ENCODE measurements at regions not wholly inside any gene's neighbourhood (a gene's known extent, or its start where the extent isn't known, plus 50 kb on each side); places are given as distances from the start of the nearest gene placed in this dataset.

DNA sequence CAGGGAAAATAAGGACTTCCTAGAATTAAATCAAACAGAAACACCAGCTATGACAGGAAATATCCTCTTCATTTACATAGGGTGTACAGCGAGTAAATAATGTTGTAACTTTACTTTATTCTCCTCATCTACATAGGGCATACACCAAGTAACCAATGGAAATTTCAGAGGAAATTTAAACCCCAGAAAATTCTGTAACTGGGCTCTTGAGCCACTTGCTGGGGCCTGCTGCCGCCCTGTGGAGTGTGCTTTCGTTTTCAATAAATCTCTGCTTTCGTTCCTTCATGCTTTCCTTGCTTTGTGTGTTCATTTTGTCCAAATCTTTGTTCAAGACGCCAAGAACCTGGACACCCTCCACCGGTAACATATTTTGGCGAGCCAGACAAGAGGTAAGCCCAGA is 990.4 kb upstream of the CADM2 start:
- intact Hi-C loops (cut with micrococcal nuclease; ENCODE audit: unreplicated experiment): no loop called here
- no peaks in the 10 kb centered on the region for H3K9me3 ChIP-seq (ENCODE audit: low read length)
- H3K27ac ChIP-seq (ENCODE audit: low read depth, low read length, poor library complexity, severe bottlenecking): no peak overlapping the region
- H3K79me2 ChIP-seq (ENCODE audit: insufficient read depth, low read depth, low read length): no peaks in the 10 kb centered on the region
- TF ChIP-seq EZH2phosphoT487 (IDR thresholded peaks at IDR 0.05; ENCODE audit: borderline replicate concordance, low read depth, low read length): no peak
- TF ChIP-seq, protein P1, sequence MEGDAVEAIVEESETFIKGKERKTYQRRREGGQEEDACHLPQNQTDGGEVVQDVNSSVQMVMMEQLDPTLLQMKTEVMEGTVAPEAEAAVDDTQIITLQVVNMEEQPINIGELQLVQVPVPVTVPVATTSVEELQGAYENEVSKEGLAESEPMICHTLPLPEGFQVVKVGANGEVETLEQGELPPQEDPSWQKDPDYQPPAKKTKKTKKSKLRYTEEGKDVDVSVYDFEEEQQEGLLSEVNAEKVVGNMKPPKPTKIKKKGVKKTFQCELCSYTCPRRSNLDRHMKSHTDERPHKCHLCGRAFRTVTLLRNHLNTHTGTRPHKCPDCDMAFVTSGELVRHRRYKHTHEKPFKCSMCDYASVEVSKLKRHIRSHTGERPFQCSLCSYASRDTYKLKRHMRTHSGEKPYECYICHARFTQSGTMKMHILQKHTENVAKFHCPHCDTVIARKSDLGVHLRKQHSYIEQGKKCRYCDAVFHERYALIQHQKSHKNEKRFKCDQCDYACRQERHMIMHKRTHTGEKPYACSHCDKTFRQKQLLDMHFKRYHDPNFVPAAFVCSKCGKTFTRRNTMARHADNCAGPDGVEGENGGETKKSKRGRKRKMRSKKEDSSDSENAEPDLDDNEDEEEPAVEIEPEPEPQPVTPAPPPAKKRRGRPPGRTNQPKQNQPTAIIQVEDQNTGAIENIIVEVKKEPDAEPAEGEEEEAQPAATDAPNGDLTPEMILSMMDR (conservative IDR thresholded peaks at IDR 0.05; ENCODE audit: low read length): no peak
- H4K20me1 ChIP-seq (ENCODE audit: insufficient read depth, low read length): no peaks in the 10 kb centered on the region
- no peaks in the 10 kb centered on the region for H3K36me3 ChIP-seq (ENCODE audit: insufficient read depth, low read length)
- H3K4me2 ChIP-seq (ENCODE audit: low read length): no peak overlapping the region
- H3K4me3 ChIP-seq (ENCODE audit: low read depth, low read length, poor library complexity, severe bottlenecking): no peak overlapping the region
- H3K9me2 ChIP-seq (ENCODE audit: insufficient read depth, low read length): no peaks in the 10 kb centered on the region
- BruUV-seq (replicated peaks): no TSS peak
- POLR2A ChIA-PET: no interaction called here
- CTCF ChIA-PET (ENCODE audit: unreplicated experiment): no interaction called here
- H2AFZ ChIP-seq (ENCODE audit: low read length): no peak overlapping the region
- no peak for DNase-seq (ENCODE audit: low spot score)
- H3K4me1 ChIP-seq (ENCODE audit: insufficient read depth, low read length, poor library complexity, severe bottlenecking): no peaks in the 10 kb centered on the region

DNA sequence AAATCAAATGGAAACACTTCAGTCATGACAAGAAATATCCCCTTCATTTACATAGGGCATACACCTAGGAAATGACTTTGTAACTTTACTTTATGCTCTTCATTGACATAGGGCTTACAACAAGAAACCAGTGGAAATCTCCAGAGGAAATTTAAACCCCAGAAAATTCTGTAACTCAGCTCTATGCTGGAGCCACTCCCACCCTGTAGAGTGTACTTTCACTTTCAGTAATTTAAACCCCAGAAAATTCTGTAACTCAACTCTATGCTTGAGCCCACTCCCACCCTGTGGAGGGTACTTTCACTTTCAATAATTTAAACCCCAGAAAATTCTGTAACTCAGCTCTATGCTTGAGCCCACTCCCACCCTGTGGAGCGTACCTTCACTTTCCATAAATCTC is 987.1 kb upstream of the CADM2 start:
- POLR2A ChIA-PET: no interaction called here
- BruUV-seq (replicated peaks): no TSS peak
- intact Hi-C loops (cut with micrococcal nuclease; ENCODE audit: unreplicated experiment): no loop called here

DNA sequence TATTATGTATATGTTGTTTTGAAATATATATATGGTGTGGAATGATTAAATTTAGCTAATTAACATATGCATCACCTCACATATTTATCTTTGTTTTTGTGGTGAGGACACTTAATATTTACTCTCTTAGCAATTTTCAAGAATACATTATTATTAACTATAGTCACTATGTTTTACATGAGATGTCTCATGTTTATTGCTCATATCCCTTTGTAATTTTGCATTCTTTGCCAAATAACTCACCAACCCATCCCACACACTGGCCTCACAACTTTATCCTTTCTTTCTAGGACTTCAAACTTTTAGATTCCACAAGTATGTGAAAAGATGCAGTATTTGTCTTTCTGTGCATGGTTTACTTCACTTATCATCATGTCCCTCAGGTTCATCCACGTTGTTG is 950.2 kb upstream of the CADM2 start:
- POLR2A ChIA-PET: interaction anchor here (0.5 kb wide), 1 partner anchor 1270 kb away, joined by 3 read pairs; no protein-coding TSS in a partner anchor
- 0 out of 2 replicates have a peak, but pooled peaks cover 5% of the 10 kb centered on the region for H3K9me3 ChIP-seq (ENCODE audit: low read length)
- no peaks in the 10 kb centered on the region for H3K4me1 ChIP-seq (ENCODE audit: insufficient read depth, low read length, poor library complexity, severe bottlenecking)
- H2AFZ ChIP-seq (ENCODE audit: low read length): no peak overlapping the region
- no peaks in the 10 kb centered on the region for H3K79me2 ChIP-seq (ENCODE audit: insufficient read depth, low read depth, low read length)
- H3K36me3 ChIP-seq (ENCODE audit: insufficient read depth, low read length): no peaks in the 10 kb centered on the region
- DNase-seq (ENCODE audit: low spot score): no peak
- H3K27ac ChIP-seq (ENCODE audit: low read depth, low read length, poor library complexity, severe bottlenecking): no peak overlapping the region
- H4K20me1 ChIP-seq (ENCODE audit: insufficient read depth, low read length): no peaks in the 10 kb centered on the region
- H3K4me2 ChIP-seq (ENCODE audit: low read length): no peak overlapping the region
- BruUV-seq (replicated peaks): no TSS peak
- H3K4me3 ChIP-seq (ENCODE audit: low read depth, low read length, poor library complexity, severe bottlenecking): no peak overlapping the region
- no peaks in the 10 kb centered on the region for H3K9me2 ChIP-seq (ENCODE audit: insufficient read depth, low read length)
- intact Hi-C loops (cut with micrococcal nuclease; ENCODE audit: unreplicated experiment): no loop called here
- no peak for TF ChIP-seq EZH2phosphoT487 (IDR thresholded peaks at IDR 0.05; ENCODE audit: borderline replicate concordance, low read depth, low read length)
- TF ChIP-seq, protein P1 (conservative IDR thresholded peaks at IDR 0.05; ENCODE audit: low read length): no peak
- CTCF ChIA-PET (ENCODE audit: unreplicated experiment): no interaction called here

More for the DNA sequence above, 987.1 kb upstream of the CADM2 start:
- DNase-seq (ENCODE audit: low spot score): no peak
- no peak overlapping the region for H3K27ac ChIP-seq (ENCODE audit: low read depth, low read length, poor library complexity, severe bottlenecking)
- H3K36me3 ChIP-seq (ENCODE audit: insufficient read depth, low read length): no peaks in the 10 kb centered on the region
- no peak overlapping the region for H3K4me3 ChIP-seq (ENCODE audit: low read depth, low read length, poor library complexity, severe bottlenecking)
- no peaks in the 10 kb centered on the region for H4K20me1 ChIP-seq (ENCODE audit: insufficient read depth, low read length)
- TF ChIP-seq, protein P1 (conservative IDR thresholded peaks at IDR 0.05; ENCODE audit: low read length): no peak
- TF ChIP-seq EZH2phosphoT487 (IDR thresholded peaks at IDR 0.05; ENCODE audit: borderline replicate concordance, low read depth, low read length): no peak
- H3K4me1 ChIP-seq (ENCODE audit: insufficient read depth, low read length, poor library complexity, severe bottlenecking): no peaks in the 10 kb centered on the region
- H3K9me2 ChIP-seq (ENCODE audit: insufficient read depth, low read length): no peaks in the 10 kb centered on the region
- no peaks in the 10 kb centered on the region for H3K79me2 ChIP-seq (ENCODE audit: insufficient read depth, low read depth, low read length)
- H3K9me3 ChIP-seq (ENCODE audit: low read length): no peaks in the 10 kb centered on the region
- H2AFZ ChIP-seq (ENCODE audit: low read length): no peak overlapping the region
- CTCF ChIA-PET (ENCODE audit: unreplicated experiment): no interaction called here
- H3K4me2 ChIP-seq (ENCODE audit: low read length): no peak overlapping the region

Data from OCI-LY7 (cell line).